HUDEP-2 (cell line): ENCODE measurements at regions not wholly inside any gene's neighbourhood (a gene's known extent, or its start where the extent isn't known, plus 50 kb on each side); places are given as distances from the start of the nearest gene placed in this dataset.
"Not testable (repeated sequence)": the region's sequence is repeated elsewhere in the genome, so short reads cannot be mapped to it uniquely, and the experiment has no call there.

Source experiments
- DNase-seq, 76 experiments: peaks; one replicate each; lab custom pipeline; 2025; ENCODE audit not compliant: unreplicated experiment in 76 of 76; lab: John Stamatoyannopoulos, UW

DNA sequence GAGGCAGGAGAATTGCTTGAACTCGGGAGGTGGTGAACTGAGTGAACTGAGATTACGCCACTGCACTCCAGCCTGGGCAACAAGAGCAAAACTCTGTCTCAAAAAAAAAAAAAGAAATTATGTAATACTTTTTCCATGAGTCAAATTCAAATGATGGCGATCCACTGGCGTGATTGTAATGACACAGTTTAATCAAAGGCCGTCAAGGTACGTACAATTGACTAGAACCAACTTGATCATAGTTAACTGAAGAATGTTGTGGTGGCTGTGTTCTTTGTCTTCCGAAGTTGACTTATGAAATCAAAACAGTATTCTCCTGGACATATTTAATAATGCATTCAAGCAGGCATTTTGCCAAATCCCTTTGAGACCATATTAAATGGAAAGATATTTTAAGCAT lies 318.6 kb upstream of the FAT1 start:
- no peak for DNase-seq

DNA sequence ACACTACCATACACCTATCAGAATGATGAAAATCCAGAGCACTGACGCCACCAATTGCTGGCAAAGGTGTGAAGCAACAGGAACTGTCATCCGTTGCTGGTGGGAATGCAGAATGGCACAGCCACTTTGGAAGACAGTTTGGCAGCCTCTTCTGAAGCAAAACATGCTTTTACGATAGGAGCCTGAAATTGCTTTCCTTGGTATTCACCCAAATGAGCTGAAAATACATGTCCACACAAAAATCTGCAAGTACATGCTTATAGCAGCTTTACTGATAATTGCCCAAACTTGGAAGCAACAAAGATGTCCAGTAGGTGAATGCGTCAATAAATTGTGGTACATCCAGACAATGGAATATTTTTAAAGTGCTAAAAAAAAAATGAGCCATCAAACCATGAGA lies 322.8 kb upstream of the FAT1 start:
- no peak for DNase-seq

DNA sequence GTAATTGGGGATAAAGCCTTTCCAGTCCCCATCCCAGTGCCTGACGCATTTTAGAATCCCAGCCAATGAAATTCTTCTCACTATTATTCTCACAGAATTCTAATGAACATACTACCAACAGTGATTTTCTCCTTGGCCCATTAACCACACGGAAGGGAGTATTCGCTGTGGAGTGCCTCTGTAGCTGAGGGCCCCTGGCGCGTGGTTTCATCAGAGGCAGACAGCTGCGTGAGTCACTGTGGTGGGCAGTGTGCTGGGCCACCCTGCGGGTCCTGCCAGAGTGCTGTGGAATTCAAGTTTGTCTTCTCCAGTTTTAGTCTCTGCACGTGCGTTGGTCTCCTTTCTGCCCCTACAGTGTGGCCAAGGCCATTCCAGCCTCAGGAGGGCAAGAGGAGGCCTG lies 335.4 kb upstream of the FAT1 start:
- no peak for DNase-seq

DNA sequence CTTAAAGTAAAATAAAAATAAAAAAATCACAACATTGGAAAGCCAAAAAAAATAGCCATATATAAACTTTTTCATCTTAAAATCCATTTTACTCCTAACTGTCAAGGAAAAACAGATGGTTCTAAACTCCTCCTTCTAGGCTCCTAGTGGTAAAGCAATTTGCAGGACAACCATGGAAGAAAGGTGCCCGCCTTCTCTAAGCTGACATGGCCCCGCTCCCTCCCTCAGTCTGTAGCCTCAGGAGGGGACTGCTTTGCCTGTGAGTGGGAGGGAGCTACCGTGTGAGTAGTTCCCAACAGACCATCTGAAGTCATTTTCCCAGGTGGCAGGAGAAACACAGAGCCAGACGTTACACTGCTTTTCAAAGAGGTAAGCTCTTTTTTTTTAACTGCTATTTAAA lies 336.2 kb upstream of the FAT1 start:
- no peak for DNase-seq

DNA sequence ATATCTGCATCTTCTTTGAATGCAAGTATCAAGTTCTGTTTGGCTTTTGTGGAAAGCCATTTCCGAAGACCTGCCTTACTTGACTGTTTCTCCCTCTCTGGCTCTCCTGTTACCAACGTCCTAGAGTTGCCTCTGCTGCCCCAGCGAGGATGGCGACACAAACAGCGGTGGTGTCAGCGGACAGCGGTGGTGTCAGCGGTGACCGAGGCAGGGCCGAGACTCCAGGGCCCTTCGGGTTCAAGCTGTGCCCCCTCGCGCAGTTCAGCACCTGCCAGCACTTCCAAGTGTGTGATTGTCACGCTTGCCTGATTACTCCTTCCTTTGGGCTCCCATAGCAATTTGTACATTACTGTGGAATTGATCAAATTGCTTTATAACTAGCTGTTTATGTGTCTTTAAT lies 336.9 kb upstream of the FAT1 start:
- no peak for DNase-seq

DNA sequence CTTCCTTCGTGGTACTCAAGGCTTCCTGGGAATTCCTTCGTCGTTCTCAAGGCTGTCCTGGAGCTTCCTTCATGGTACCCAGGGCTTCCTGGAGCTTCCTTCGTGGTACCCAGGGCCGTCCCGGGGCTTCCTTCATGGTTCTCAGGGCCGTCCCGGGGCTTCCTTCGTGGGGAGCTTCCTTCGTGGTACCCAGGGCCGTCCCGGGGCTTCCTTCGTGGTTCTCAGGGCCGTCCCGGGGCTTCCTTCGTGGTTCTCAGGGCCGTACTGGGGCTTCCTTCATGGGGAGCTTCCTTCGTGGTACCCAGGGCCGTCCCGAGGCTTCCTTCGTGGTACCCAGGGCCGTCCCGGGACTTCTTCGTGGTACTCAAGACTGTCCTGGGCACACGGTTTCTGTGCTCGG lies 339.6 kb upstream of the FAT1 start:
- no peak for DNase-seq

DNA sequence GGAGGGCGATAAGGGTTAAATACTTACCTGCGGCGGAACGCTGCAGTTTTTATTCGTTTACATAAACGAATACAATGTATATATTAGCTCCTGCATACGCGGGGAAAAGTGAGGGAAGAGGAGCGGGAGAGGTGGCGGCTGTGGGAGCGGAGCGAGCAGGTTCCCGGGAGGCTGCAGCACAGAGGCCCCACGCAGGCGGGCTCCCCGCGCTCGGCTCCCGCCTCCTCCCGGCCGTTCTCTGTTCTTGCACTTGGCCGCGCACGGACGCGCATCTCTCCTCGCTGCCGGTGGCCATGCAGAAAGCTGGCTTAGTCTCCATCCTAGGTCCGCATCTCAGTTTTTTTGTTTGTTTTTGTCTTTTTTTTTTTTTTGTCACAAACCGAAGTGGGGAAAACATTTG lies 340.4 kb upstream of the FAT1 start:
- no peak for DNase-seq

DNA sequence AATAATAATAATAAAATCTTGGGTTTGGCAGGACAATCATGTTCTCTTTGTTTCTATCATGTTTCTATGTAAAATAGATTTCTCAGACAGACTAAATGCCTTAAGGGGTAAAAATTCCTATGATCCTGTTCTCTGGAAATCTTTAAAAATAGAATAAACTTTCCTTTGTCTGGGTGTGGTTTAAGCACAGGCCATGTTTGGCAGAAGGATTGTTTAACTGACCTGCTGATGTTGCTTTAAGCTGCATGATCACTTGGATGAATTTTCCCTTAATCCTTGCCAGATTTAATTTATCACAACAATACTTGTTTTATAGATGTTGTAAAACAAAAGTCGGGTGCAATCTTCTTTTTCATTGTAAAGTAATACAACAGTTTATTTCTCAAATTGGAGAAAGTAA lies 341.7 kb upstream of the FAT1 start:
- DNase-seq: no peak

DNA sequence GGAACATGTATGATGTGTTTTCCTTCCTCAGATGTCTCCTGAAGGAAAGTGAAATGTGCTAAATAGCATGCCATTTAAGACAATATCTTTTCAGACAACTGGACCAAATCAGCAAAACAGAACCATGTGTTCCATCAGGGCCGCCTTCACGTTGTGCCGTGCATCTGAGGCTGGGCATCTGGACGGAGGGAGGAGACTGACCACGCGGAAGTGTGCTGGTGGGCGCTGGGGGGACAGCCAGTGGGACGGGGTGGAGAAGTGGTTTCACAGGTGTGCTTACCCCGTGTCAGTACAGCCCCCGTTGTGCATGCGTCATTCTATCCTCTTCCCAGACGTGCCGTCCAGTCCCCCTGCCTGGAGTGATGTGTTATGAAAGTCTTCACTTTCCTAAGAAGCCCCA lies 342.1 kb upstream of the FAT1 start:
- no peak for DNase-seq

DNA sequence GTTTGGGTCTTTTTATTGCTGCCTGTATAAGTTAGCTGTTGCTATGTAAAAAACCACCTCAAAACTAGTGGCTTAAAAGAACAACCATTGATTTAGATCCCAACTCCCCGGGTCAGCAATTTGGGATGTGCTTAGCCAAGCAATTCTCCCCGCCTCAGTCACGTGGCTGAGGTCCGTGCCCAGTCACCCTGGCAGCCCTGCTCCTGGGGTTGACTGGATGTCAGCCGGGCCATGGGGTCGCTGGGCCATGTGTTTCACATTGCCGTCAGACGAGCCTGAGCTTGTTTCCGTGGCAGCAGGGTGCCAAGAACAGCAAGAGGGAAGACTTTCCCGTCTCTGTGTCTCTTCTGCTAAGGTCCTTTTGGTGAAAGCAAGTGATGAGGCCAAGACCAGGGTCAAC lies 345.7 kb upstream of the FAT1 start:
- no peak for DNase-seq

DNA sequence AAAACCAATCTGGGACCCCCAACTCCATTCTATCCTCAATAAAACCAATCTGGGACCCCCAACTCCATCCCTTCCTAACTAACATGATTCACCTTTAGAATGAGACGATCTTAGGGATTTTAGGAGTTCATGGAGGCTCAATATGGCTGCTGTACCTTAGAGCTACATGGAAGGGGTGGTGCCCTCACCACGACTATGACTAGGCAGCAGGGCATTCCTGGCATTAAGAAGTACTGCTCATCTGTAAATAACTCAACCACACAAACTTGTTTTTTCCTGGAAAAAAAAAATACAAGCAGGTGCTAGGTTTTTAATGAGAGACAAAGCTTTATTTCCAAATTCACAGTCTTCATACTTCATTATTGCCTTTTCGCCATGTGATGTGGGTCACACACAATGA lies 346.5 kb upstream of the FAT1 start:
- DNase-seq: no peak

DNA sequence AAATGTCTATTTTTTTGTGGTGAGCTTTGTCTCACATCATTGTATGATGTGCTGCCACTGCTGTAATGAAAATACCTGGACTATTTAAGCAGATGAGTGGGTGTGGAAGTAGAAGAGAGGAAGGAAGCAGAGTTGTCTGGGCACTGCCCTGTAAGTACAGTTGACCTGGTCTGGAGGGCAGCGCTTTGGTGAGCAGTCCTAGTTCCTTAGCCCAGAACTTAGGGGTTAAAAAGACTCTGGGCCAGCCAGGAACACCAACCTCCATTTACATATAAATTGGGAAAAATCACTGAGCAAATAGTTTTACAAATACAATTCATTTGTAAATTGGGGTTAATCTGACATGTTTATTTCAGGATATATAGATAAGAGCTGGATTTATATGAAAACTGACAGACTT lies 347.1 kb upstream of the FAT1 start:
- DNase-seq: no peak

DNA sequence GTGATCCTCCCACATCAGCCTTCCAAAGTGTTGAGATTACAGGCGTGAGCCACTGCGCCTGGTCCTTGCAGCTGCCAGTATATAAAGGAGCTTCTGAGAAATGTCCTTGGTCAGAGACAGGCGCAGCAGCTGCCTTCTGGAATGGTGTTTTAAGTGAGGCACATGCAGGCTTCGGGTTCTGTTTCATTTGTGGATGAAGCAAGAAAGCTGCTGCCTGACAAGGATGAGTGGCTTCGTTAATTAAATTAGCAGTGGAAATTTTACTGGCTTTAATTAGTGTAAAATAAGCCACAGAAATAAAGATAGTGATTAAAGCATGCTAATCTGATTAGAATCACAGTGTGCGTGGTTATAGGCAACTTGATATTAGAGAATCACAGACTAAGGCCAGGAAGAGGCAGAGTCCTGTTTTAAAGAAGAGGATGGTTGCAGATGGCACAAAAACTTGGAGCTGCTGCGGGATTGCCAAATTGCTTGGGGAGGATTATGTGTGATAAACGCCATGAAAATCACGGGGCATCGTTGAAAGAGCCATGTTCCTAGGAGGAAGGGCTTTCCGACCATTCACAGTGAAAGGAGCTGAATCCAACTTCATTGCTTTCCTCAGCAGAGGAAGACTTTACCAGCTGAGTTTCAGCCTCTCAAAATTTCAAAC lies 348.4 kb upstream of the FAT1 start:
- DNase-seq: no peak

DNA sequence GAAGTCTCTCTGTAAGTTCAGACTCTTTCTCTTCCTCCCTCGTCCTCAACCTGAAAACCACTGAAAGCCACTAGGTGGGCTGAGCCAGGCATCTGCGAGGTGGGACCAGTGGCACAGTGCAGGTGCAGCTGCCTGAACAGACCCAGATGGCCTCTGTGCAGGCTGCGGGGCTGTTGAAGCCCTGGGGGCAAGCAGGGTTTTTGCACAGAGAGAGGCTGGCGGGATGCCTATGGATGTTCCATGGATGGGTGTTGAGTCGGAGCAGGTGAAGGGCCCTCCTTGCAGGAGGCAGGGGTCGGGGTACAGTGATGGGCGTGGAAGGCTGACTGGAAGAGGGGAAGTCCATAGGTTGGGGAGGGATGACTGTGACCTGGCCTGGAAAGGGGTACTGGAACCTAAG lies 350.2 kb upstream of the FAT1 start:
- no peak for DNase-seq

DNA sequence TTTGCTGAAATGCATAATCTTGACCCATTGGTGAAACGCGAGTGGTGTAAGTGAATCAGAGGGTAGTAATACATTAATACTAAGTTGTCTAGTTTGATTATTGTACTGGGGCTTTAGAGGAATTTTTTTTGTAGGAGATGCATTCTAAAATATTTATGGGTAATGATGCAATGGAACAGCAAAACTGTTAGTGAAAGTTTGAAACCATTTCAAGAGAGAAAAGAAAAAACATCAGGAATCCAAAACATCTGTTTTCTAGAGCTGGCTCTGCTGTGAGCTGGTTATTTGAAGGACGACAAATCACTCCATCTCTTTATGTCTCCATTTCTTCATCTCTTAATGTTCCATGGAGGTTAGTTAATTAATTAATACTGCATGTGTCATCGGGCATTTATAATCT lies 351.9 kb upstream of the FAT1 start:
- DNase-seq: no peak

DNA sequence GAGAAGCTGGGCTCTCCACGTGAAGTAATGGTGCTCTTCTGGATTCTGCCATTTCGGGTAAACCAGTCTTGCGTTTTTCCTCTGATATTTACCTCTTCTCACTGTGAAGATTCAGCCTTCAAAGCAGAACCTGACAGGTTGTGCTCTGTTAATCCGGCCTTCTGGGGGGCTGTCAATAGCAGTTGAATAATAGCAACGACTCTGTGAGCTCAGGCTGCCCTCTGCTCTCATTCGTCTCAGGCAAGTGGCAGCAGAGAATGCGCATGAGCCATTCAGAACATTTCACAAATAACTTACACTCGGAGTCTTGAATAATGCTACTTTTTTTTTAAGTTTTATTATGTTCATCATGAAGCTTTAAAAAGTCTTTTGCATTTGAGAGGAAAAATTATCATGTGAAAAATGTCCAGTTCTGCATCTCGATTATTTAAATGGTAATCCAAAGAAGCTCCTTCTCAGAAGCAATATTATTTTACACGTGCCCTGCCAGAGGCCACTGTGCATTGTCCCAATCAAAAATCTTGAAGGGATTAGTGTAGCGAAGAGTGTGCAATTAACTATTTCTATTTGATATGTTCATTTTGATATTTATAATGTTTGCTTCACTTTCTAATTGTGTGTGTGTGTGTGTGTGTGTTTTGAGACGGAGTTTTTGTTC lies 354.2 kb upstream of the FAT1 start:
- no peak for DNase-seq

DNA sequence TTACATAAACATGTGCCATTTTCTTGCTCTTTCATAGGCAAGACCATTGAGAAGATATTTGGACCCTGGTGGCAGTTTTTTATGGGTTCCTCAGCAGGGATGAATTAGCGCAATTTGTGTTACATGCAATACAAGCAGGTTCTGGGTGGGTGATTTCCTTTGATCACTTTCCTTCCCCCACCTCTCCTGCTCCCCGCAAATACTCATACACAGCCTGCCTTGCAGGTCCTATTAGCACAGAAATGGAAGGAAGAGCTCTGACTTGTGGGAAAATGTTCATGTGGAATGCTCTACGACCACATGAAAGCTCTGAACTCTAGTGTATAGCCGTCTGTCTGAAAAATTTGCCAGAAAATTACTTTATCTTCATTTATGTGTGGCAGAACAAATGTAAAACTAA lies 361.0 kb upstream of the FAT1 start:
- no peak for DNase-seq

DNA sequence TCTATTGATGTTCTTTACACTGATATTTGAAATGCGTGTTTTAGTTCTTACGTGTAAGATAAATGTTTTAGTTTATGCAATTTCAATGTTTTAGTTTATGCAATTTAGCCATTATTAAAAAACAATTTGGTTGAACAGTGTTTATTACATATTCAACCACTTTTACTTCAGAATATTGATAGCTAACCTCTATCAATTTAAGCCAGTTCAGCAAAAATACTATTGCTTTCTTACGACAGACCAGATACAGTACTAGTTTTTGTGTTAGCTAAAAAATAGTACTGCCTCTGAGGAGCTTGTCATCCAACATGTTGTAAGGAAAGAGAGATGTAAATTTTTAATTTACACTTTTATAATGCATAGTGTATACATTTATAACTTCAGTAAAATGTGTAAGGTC lies 361.7 kb upstream of the FAT1 start:
- DNase-seq: no peak

DNA sequence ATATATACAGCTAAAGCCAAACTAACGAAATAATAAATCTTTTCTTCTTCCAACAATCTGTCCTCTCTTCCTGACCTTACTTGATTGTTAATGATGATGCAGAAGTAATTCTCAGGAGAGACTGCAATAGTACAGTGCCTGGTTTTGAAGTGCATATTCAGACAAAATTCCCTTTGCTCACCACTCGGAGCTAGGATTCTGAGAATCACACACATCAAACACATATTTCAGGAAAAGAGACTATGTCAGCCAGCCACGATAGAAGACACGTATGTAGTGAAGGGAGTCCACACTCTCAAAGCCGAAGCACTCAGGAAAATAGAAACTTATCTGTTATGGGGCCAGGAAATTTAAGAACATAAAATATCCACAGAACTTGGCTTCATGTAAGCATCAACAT lies 362.5 kb upstream of the FAT1 start:
- DNase-seq: no peak

DNA sequence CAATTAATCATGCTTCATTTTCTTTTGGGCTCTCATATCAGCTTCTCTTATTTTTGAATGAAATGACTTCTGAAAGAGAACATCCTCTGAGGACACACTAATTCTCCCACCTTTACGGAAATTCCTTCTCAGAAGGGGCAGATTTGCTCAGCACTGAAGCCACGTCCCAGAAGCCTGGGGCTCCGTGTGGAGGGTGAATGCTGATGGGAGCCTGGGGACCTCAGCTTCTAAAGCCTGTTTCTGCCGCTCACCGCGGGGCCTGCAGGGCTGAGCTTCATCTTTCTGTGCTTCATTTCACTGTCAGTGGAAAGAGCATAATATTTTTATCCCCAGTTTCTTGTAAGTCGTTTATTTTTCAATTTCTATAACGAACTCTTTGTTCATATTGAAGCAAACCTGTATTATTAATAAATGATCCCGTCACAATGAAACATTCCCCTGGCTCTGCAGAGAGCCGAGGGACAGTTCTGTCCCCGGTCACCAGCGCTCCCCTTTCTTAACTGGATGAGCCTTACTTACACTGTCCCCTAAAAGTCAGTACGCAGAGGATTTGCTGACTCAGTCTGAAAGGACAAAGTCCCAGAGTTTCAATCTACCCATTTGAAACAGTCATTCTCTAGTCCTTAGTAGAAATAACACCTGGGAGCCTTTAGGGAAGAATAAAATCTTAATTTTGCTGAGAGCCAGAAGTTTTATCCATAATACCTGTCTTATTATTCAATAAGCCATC lies 364.6 kb upstream of the FAT1 start:
- no peak for DNase-seq

DNA sequence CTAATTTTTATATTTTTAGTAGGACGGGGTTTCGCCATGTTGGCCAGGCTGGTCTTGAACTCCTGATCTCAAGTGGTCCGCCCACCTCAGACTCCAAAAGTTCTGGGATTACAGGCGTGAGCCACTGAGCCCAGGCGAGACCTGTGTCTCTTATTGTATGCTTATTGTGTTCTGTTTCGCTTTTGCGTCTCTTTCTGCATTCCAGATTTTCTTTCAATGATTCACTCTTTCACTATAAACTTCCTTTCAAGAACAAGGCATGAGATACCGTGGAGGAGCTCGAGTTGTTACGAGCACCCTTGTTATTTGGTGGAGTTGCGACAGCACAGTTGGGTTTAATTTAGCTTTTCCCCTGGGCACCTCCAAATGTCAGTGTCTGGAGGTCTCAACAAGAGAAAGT lies 366.7 kb upstream of the FAT1 start:
- no peak for DNase-seq

DNA sequence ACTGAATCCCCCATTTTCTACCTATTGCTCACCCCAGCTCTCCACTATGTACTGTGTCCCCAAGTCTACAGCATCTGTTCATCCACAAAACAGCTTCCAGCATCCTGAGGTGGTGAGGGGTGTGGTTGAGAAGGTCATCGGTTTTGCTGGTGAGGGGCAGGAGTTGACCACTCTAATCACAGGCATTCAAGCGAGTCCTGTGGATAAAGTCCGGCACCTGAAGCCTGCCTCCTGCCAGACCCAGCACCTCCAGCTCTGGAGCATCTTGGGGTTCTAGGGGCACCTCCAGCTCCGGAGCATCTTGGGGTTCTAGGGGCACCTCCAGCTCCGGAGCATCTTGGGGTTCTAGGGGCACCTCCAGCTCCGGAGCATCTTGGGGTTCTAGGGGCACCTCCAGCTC lies 367.2 kb upstream of the FAT1 start:
- not testable (repeated sequence) for DNase-seq
